Activated CD8-positive, alpha-beta T cell treated with anti-CD3 and anti-CD28 coated beads for 36 hours (primary cell): ENCODE measurements at regions not wholly inside any gene's neighbourhood (a gene's known extent, or its start where the extent isn't known, plus 50 kb on each side); places are given as distances from the start of the nearest gene placed in this dataset.

Source experiments
- ATAC-seq: fragments of 200-7000 bp; cut with Tn5 transposase; one replicate; pipeline ENCODE4 v1.10.0; 2021; ENCODE audit warnings: mild to moderate bottlenecking, moderate library complexity
- CTCF ChIA-PET: fragments of 350-600 bp; sonication (Branson Sonifier 250); formaldehyde crosslinking; loops from one replicate; lab custom pipeline; 2021; ENCODE audit warnings: antibody characterized with exemption; lab: Charles Lee
- POLR2A ChIA-PET: fragments of 350-600 bp; sonication (Branson Sonifier 250); formaldehyde crosslinking; loops from one replicate; lab custom pipeline; 2021; ENCODE audit warnings: antibody characterized with exemption; lab: Charles Lee
- DNase-seq: peaks from one replicate; pipeline ENCODE4 v3.0.0-alpha.2; 2020
- H3K27ac Mint-ChIP-seq: one replicate; pipeline ENCODE4 v1.8.0; 2021; ENCODE audit warnings: mild to moderate bottlenecking, mixed read lengths
- H3K27me3 Mint-ChIP-seq: one replicate; pipeline ENCODE4 v1.8.0; 2021; ENCODE audit warnings: mixed read lengths
- H3K36me3 Mint-ChIP-seq: one replicate; pipeline ENCODE4 v1.8.0; 2021; ENCODE audit warnings: low read depth, mixed read lengths
- H3K4me1 Mint-ChIP-seq: one replicate; pipeline ENCODE4 v1.8.0; 2021; ENCODE audit warnings: low read depth, mixed read lengths
- H3K4me3 Mint-ChIP-seq: one replicate; pipeline ENCODE4 v1.8.0; 2021; ENCODE audit warnings: mild to moderate bottlenecking, moderate library complexity, mixed read lengths
- H3K9me3 Mint-ChIP-seq: one replicate; pipeline ENCODE4 v1.8.0; 2021; ENCODE audit warnings: mixed read lengths
- CTCF ChIP-seq: fragments of 200-600 bp; IDR thresholded peaks from one replicate; pipeline ENCODE4 v1.8.0; 2022; ENCODE audit warnings: antibody characterized with exemption, mild to moderate bottlenecking
- intact Hi-C: fragments of 100-400 bp; cut with micrococcal nuclease; formaldehyde crosslinking; loops from one replicate; pipeline ENCODE4 v1.10.0; 2022

DNA sequence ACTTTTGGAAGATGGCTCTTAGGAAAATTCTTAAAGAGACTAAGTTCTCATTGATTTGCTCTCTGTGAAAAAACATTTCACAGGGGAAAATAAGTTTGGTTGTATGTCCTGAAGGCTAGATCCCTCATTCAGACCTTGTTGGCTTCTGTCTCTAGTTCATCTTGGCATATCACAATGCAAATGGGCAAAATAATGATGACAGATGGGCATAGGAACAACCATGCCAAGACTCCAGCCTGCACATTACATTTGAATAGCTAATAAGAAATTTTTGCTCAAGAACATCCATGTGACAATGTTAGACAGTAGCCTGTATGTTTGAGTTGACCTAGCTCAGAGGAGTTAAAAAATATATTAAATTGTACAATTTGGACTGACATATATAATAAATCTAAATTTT, 292.9 kb downstream of the PLA2G4A start:
- no peak overlapping the region for H3K4me3 Mint-ChIP-seq
- POLR2A ChIA-PET, result no interaction called here

DNA sequence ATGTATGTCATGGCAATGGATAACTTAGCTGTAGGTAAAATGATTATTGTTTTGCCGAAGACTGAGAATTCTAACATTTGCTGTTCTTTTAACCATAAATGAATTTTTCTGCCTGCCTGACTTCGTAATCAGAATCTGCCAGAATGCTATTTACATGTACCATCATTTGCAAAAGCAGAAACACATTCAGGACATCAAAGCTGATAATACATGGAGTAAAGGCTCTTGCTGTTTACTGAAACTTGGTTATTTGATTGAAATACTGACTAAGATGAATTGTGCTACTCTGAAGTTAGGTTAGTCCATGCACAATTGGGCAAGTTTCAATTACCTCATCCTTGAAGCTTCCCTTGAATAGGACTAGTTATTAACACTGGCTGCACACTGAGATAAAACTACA, 293.8 kb downstream of the PLA2G4A start:
- no peak overlapping the region for H3K27ac Mint-ChIP-seq
- DNase-seq (no peak), ATAC-seq (no peak)
- ChIA-PET POLR2A (no interaction called here), CTCF (no interaction called here)
- H3K4me1 Mint-ChIP-seq, result no peaks in the 10 kb centered on the region
- no peaks in the 10 kb centered on the region for H3K36me3 Mint-ChIP-seq
- TF ChIP-seq CTCF, result no peak
- H3K27me3 Mint-ChIP-seq, result no peaks in the 10 kb centered on the region
- no peaks in the 10 kb centered on the region for H3K9me3 Mint-ChIP-seq
- intact Hi-C loops, result no loop called here
- H3K4me3 Mint-ChIP-seq, result no peak overlapping the region

More for the DNA sequence above, 292.9 kb downstream of the PLA2G4A start:
- no peak overlapping the region for H3K27ac Mint-ChIP-seq
- no peaks in the 10 kb centered on the region for H3K27me3 Mint-ChIP-seq
- no peak for ATAC-seq
- no peaks in the 10 kb centered on the region for H3K36me3 Mint-ChIP-seq
- intact Hi-C loops, result no loop called here
- CTCF ChIA-PET, result no interaction called here
- TF ChIP-seq CTCF, result no peak
- H3K4me1 Mint-ChIP-seq, result no peaks in the 10 kb centered on the region
- no peaks in the 10 kb centered on the region for H3K9me3 Mint-ChIP-seq
- no peak for DNase-seq

GRCh38 chr1:187129132-187129531, 300.4 kb downstream of the PLA2G4A start:
- POLR2A ChIA-PET, result no interaction called here
- no peaks in the 10 kb centered on the region for H3K4me1 Mint-ChIP-seq
- CTCF ChIA-PET, result no interaction called here

GRCh38 chr1:187143783-187144182, 315.0 kb downstream of the PLA2G4A start:
- ChIA-PET CTCF (no interaction called here), POLR2A (no interaction called here)
- H3K9me3 Mint-ChIP-seq, result peaks cover 21% of the 10 kb centered on the region
- no peaks in the 10 kb centered on the region for H3K36me3 Mint-ChIP-seq
- intact Hi-C loops, result no loop called here
- H3K4me3 Mint-ChIP-seq, result no peak overlapping the region
- H3K27me3 Mint-ChIP-seq, result no peaks in the 10 kb centered on the region
- TF ChIP-seq CTCF, result no peak
- H3K4me1 Mint-ChIP-seq, result peaks cover 3% of the 10 kb centered on the region
- DNase-seq (no peak), ATAC-seq (no peak)
- H3K27ac Mint-ChIP-seq, result no peak overlapping the region

More at GRCh38 chr1:187129132-187129531, 300.4 kb downstream of the PLA2G4A start:
- H3K27me3 Mint-ChIP-seq, result no peaks in the 10 kb centered on the region
- DNase-seq (no peak), ATAC-seq (no peak)
- no peak overlapping the region for H3K4me3 Mint-ChIP-seq
- no peak overlapping the region for H3K27ac Mint-ChIP-seq
- peaks cover 4% of the 10 kb centered on the region for H3K9me3 Mint-ChIP-seq
- H3K36me3 Mint-ChIP-seq, result no peaks in the 10 kb centered on the region
- TF ChIP-seq CTCF, result no peak
- intact Hi-C loops, result no loop called here

DNA sequence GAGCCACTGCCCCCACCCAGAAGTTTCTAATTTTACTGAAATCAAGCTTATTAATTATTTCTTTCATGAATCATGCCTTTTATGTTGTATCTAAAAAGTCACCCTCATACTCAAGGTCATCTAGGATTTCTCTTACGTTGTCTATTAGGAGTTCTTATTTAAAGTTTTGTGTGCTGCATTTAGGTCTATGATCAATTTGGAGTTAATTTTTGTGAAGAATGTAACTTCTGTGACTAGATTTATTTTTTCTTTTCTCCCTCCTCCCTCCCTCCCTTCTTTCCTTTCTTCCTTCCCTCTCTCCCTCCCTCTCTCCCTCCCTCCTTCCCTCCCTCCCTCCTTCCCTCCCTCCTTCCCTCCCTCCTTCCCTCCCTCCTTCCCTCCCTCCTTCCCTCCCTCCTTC, 317.6 kb downstream of the PLA2G4A start:
- Mint-ChIP-seq H3K27ac (no peak overlapping the region), H3K4me1 (peaks cover 3% of the 10 kb centered on the region), H3K36me3 (no peaks in the 10 kb centered on the region), H3K27me3 (no peaks in the 10 kb centered on the region), H3K4me3 (no peak overlapping the region), H3K9me3 (peaks cover 13% of the 10 kb centered on the region)
- ChIA-PET POLR2A (no interaction called here), CTCF (no interaction called here)
- DNase-seq, result no peak
- intact Hi-C loops, result no loop called here
- ATAC-seq, result no peak
- no peak for TF ChIP-seq CTCF
